HG03039 (cell line): ENCODE measurements at regions not wholly inside any gene's neighbourhood (a gene's known extent, or its start where the extent isn't known, plus 50 kb on each side); places are given as distances from the start of the nearest gene placed in this dataset.

Experiments
- ATAC-seq: cut with Tn5 transposase; IDR thresholded peaks from one replicate; pipeline ENCODE4 v1.9.1; 2021; ENCODE audit warnings: mild to moderate bottlenecking, moderate library complexity; ENCODE audit not compliant: unreplicated experiment

GRCh38 chr10:4048236-4048864 lies 263.3 kb upstream of the KLF6 start:
- no peak for ATAC-seq

DNA sequence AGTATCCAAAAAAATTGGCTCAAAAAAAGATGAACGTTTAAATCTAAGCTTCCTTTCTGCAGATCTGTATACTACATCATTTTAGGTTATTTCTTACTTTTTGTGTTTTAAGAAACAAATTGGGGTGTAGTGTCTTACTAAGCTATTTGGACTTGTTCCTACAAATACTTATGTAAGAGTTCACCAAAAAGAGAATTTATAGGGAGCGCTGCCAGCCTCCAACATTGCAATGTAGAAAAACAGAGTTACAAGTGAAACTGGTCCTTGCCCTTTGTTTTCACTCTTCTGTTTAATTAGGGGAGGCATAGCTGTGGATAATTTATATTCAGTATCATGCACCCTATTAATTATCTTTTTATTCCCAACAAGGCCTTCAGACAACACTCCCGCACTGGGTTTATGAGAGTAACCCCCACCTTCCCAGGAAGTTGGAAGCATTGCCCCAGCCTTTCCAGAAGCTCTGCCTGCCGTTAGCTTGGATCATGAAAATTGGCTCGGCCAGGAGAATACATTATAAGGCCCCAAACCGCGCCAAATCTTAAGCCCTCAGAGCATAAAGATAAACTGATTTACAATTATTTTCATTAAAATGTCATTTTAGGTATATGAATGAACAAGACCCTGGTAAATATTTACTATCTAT lies 261.8 kb upstream of the KLF6 start:
- no peak for ATAC-seq

DNA sequence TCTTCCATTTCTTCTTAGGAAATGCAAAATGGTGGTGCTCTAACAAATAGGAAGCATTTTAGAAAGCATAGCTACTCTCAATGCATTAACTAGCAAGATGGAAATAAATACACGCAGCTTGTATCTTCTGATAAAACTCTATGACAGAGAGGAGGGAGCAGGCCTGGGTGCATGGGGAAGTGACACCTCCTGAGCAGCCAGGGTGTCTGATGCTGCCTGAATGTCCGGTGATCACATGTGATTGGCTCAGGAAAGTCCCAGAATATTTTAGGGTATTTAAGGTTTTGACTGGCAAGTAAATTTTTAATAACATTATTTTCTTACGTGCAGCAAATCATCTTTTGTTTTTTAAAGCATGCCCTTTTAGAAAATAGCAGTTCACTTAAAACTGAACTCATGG lies 261.0 kb upstream of the KLF6 start:
- ATAC-seq, result no peak

DNA sequence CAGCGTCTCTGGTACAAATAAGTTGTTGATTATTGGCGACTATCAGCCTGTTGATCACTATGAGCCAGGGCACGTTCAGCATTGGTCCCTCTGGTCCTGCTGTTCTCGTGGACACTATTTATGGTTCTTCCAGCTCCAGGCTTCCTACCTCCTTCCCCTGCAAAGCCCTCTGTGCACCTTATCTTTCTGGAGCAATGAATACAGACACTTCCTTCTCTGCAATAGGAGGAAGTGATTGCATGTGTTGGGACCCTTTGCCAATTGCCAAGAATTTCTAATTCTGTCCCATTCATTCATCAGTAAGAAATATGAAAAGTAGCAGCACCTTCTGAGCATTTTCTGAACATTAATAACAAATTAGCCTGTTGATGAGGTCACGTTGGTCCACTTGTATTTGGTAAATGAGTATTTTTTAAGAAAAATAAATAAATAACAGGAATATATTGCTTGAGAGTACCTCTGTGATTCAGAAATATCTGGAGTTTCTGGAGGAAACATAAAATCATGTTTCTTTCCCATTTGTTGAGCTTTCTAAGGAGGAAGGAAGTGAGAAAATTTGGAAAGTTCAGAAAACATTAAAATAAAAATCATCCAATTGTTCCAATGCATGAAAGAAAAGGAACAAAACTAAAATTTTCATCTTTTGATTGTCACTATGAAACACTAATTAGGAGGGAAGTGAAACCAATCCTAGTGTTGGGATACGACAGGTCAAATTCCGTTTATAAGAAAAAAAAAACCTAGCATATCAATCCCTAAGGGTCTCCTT lies 259.1 kb upstream of the KLF6 start:
- ATAC-seq, result no peak

GRCh38 chr10:4041635-4042034 lies 256.6 kb upstream of the KLF6 start:
- no peak for ATAC-seq

DNA sequence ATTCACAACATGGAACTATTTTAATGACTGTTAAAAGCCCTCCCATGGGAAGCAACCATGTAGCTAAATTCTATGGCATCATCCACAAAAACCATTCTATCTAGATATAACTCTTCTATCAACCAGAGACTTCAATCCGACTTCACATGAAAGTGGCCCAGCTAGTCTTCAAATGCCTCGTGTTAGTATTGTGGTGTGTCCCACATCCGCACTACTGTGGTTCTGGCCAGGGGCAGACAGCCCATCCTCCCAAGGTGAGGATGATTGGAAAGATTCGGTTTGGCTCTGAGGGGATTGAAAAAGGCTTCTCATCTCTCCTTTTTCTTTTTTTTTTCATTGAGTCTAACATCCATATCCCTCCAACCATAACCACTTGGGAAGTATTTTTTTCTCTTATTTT lies 253.0 kb upstream of the KLF6 start:
- ATAC-seq, result no peak

GRCh38 chr10:4035599-4035945 lies 250.6 kb upstream of the KLF6 start:
- ATAC-seq, result no peak

DNA sequence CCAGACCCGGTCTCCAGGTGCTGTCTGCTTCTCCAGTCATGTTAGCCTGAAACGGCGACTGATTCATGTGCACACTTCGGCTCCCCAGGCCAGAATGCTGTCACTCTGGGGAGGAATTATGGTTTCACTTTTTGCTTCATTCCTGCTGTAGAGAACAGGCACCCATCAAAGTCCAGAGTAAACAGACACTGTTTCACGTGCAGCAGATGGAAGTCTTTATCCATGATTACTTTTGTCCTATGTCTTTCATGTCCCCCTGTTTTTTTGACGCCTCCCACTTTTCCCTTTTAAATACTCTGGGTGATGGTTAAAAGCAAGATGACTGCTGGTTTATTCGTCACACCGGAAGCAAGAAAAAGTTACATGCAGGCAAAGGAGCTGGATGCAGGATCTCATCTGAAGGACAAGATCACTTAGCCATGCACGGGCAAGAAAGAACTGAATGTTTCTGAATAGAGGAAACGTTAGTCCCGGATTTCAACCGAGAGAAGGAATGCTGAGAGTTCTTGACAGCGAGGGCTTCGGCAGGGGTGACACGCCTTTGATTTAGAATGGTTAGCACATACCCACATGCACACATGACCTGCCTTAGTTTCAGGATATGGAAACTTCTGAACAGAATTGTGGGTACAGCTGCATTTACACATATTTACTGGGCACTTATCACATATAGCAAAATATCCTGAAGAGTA lies 250.0 kb upstream of the KLF6 start:
- no peak for ATAC-seq

DNA sequence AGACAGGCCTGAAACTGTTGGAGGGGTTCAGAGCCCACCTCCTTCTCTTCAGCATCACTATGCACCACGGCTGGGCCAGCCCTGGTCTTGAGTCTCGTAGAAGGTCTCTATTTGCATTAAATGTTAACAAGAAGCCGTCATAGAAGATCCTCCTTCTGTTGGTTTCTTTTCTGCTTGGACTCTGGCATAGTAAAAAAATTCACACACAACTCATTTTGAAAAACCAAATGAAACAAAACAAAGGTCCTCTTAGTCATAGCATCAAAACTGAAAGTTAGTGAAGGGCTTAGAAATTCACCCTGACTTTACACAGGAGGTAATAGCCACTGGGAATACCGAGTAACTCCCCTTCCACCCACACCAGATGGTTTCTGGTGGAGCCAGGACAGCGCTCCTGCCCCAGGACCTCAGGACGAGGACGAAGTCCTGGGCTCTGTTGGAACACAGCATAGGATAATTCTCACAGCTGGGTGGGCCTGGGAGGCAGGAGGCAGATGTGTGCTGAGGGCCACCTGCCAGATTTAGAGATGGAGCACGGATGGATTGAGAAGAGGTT lies 248.4 kb upstream of the KLF6 start:
- ATAC-seq, result peak; percentile 84

GRCh38 chr10:4029866-4030265 lies 244.9 kb upstream of the KLF6 start:
- ATAC-seq, result no peak

GRCh38 chr10:4028854-4029583 lies 244.0 kb upstream of the KLF6 start:
- no peak for ATAC-seq

DNA sequence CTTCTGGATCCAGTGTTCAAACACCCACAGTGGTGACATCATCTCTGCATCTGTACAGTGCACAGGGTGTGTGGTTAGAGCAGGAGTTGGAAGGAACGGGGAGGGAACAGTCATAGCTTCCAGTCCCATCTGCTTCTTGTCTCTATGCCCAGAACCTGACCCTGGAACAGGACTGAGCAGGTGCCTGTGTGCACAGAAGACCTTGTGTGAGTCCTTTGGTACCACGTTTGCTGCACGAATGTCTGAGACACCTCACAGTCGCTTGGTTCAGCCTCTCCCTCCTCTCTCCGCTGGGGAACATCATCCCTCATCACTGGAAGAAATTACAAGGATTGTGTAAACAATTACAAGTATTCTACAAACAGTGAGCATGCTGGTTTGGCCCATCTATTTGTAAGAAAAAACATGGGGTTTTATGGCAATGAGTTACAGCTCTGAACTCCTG lies 243.0 kb upstream of the KLF6 start:
- no peak for ATAC-seq

- ATAC-seq, result no peak
These were observed 240.3 kb upstream of the KLF6 start for GRCh38 chr10:4025339-4025738.

DNA sequence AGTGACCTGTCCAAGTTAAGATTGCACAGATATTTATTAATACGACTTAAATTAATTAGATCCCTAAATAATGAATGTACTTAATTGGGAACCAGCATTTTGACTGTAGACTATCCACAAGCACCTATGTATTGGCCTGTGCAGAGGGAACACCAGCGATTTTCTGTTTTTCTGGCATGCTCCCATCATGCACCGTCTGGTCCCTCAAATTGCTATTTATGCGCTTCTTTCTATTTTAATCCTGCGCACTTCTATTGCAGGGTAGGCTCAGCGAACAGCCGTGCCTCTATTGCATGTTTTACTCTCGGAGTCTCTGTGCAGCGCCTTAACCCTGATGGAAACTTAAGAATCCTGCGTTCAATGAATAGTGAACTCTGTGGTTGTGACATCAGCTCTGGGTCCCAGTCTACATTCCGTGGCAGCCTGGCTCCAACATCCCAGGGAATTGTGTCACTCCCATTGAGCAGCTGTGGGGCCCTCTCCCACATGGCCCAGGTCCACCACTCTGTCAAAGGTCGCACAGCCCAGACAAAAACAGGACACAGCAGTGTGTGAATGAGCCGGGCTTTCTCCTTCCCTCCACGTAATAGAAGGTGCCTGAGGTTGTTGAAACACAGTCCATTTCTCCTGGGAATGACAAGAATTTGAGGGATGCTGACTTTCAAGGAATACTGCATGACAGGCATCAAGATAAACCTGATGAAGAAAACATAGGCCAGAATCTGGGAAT lies 239.7 kb upstream of the KLF6 start:
- no peak for ATAC-seq

DNA sequence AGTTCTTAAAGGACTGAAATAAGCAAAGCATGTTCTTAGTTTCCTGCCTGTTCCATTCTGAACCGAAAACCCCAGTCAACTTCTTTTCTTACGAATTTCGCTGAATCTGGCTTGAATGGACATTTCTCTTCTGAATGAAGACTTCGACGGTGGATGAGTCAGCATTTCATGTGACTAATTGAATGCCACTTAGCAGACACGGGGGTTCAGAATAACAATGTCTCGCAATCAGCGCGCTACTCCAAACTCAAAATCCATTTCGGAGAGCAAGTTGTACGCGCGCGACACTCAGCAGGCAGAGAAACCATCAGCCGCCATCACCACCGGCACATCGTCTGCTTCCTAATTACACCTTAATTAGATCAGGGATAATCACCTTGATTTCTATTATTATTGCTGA lies 239.0 kb upstream of the KLF6 start:
- no peak for ATAC-seq

DNA sequence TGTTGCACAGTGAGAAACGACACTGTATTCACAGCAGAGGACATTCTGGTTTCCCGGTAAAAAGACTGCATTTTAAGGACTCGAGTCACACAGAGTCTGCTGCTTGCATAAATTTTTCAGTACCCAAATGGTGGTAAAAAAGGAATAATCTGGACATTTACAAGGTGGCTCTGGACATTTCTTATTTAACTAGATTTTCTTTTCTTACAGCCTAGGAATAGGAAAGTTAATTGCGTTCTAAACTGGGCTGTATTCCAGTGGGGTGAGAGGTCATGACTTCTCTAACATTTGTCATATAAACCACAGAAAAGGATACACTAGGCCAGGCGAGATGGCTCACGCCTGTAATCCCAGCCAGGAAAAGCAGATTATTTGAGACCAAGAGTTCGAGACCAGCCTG lies 237.5 kb upstream of the KLF6 start:
- ATAC-seq, result no peak

- ATAC-seq, result no peak
These were observed 235.6 kb upstream of the KLF6 start for GRCh38 chr10:4020631-4021030.

DNA sequence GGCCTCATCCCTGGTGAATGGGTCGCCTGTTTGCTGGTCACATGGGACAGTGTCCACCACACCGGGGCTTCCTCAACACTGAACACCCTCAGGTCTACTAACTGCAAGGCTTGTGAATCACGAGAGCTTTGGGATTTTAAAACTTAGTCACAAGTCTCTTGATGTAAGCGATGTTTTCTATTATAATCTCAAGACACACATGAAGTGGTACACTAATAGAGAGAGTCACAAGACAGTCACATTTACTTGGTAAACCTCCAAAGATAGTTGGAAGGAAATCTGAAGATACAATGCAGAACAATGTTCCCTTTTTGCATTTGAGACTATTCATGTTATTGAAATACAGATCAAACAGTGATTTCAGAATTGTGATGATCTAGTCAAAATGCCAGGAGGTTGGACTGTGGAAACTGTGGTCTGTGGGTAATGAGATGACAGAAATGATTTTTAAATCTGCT lies 233.1 kb upstream of the KLF6 start:
- ATAC-seq, result no peak

DNA sequence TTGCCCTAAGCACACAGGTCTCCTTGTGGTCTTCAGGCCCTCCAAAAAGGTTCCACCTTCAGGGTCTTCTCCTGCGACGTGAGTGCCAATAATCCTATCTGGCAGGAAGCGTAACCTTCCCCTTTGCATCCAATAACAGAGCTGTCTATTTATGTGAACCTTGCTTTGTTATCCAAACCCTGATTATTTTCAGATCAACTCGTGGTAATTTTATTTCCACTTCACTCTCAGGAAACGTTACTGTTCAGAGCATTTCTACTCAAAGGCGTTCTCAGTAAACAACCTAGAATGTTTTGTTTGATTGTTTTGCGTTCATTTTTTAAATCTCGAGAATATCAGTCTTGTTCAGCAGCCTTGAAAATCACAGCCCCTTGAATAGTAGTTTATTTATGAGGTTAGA lies 232.3 kb upstream of the KLF6 start:
- no peak for ATAC-seq

GRCh38 chr10:4016214-4016740 lies 231.3 kb upstream of the KLF6 start:
- no peak for ATAC-seq
